ENCODE measurements at regions not wholly inside any gene's neighbourhood (a gene's known extent, or its start where the extent isn't known, plus 50 kb on each side); places are given as distances from the start of the nearest gene placed in this dataset.
A peak's percentile ranks its signal among the peaks of the same experiment; 100 is the strongest.
"Not testable (repeated sequence)": the region's sequence is repeated elsewhere in the genome, so short reads cannot be mapped to it uniquely, and the experiment has no call there.

DNA sequence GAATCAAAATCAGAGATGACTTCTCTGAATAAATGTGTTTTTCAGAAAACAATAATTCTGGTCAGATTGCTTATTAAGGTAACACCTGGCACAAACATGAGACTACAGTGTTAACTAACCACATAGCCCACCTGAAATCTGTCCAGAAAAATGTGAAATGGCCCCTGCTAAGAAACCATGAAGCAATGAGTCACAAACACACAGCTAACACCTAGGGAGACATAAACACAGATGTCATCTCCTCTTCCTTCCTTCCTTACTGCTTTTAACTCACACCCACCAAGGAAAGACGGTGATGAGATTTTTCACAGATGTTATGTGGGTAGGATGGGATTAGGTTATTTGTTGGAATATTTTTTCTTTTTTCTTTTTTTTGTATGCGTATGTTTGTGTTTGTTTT, 315.0 kb upstream of the STAC start:
- no peaks in the 10 kb centered on the region for H3K9me3 ChIP-seq (ENCODE audit: control insufficient read depth, insufficient read depth, low read length)
- WGBS (ENCODE audit: insufficient coverage, insufficient read length): no CpG with 5 or more reads among the region's 2 CpGs
- H3K4me3 ChIP-seq (ENCODE audit: low read length): no peak overlapping the region
- H3K27me3 ChIP-seq (ENCODE audit: control insufficient read depth, insufficient read depth, low read length): no peaks in the 10 kb centered on the region
- H3K4me1 ChIP-seq (ENCODE audit: control insufficient read depth, insufficient read depth, low read length): no peaks in the 10 kb centered on the region
- H3K27ac ChIP-seq (ENCODE audit: low read length): no peak overlapping the region
- no peak for DNase-seq (ENCODE audit: low read depth, low spot score)
- H3K36me3 ChIP-seq (ENCODE audit: control insufficient read depth, insufficient read depth, low read length): no peaks in the 10 kb centered on the region

- Histone ChIP-seq H3K4me1 (ENCODE audit: control insufficient read depth, insufficient read depth, low read length) (no peaks in the 10 kb centered on the region), H3K27me3 (ENCODE audit: control insufficient read depth, insufficient read depth, low read length) (no peaks in the 10 kb centered on the region), H3K36me3 (ENCODE audit: control insufficient read depth, insufficient read depth, low read length) (no peaks in the 10 kb centered on the region), H3K9me3 (ENCODE audit: control insufficient read depth, insufficient read depth, low read length) (no peaks in the 10 kb centered on the region), H3K27ac (ENCODE audit: low read length) (no peak overlapping the region), H3K4me3 (ENCODE audit: low read length) (no peak overlapping the region)
- no CpG with 5 or more reads among the region's 3 CpGs for WGBS (ENCODE audit: insufficient coverage, insufficient read length)
- no peak for DNase-seq (ENCODE audit: low read depth, low spot score)
Measured at GRCh38 chr3:36075491-36075890, 304.8 kb upstream of the STAC start.

DNA sequence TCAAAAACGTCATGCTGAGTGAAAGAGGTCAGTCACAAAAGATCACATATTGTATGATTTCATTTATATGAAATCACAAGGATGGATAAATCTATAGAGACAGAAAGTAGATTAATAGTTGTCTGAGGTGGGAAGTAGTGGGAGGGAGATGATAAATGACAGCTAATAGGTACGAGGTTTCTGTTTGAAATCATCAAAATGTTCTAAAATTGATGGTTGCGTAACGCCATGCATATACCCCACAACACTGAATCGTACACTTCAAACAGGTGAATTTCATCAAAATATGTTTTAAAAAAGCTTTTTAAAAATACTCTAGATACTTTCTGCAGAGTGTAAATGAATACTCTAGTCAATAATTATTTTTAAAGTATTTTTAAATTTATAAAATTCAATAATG, 303.0 kb upstream of the STAC start:
- Histone ChIP-seq H3K27me3 (ENCODE audit: control insufficient read depth, insufficient read depth, low read length) (no peaks in the 10 kb centered on the region), H3K4me1 (ENCODE audit: control insufficient read depth, insufficient read depth, low read length) (no peaks in the 10 kb centered on the region), H3K36me3 (ENCODE audit: control insufficient read depth, insufficient read depth, low read length) (no peaks in the 10 kb centered on the region), H3K9me3 (ENCODE audit: control insufficient read depth, insufficient read depth, low read length) (no peaks in the 10 kb centered on the region), H3K27ac (ENCODE audit: low read length) (no peak overlapping the region), H3K4me3 (ENCODE audit: low read length) (no peak overlapping the region)
- WGBS (ENCODE audit: insufficient coverage, insufficient read length): no CpG with 5 or more reads among the region's 5 CpGs
- no peak for DNase-seq (ENCODE audit: low read depth, low spot score)

DNA sequence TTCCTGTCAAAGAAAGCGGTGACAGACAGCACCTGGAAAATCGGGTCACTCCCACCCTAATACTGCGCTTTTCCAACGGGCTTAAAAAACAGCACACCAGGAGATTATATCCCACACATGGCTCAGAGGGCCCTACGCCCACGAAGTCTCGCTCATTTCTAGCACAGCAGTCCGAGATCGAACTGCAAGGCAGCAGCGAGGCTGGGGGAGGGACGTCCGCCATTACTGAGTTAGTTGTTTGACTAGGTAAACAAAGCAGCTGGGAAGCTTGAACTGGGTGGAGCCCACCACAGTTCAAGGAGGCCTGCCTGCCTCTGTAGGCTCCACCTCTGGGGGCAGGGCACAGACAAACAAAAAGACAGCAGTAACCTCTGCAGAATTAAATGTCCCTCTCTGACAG, 297.3 kb upstream of the STAC start:
- H3K36me3 ChIP-seq (ENCODE audit: control insufficient read depth, insufficient read depth, low read length); DNase-seq (ENCODE audit: low read depth, low spot score); H3K4me3 ChIP-seq (ENCODE audit: low read length); H3K27ac ChIP-seq (ENCODE audit: low read length); H3K9me3 ChIP-seq (ENCODE audit: control insufficient read depth, insufficient read depth, low read length); H3K27me3 ChIP-seq (ENCODE audit: control insufficient read depth, insufficient read depth, low read length); H3K4me1 ChIP-seq (ENCODE audit: control insufficient read depth, insufficient read depth, low read length): not testable (repeated sequence)
- WGBS (ENCODE audit: insufficient coverage, insufficient read length): no CpG with 5 or more reads among the region's 12 CpGs

DNA sequence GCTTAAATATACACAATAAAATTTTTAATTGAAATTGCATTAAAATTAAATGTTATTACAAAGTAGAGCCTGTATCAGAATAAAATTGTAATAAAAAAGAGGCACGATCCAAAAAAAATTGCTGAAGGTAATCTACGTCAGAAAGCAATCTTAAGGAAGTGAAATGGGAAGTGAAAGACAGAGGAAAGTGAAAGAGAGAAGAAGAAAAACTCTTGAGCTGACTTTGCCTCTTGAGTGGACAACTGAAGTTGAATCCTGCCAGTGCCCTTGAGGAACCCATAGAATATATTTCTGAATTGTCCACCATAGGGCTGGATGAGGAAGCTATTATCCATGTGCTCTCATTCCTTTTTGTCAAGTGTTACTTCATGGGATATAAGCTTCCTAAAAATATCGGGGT, 285.1 kb upstream of the STAC start:
- WGBS (ENCODE audit: insufficient coverage, insufficient read length): no CpG with 5 or more reads among the region's 3 CpGs
- Histone ChIP-seq H3K36me3 (ENCODE audit: control insufficient read depth, insufficient read depth, low read length) (no peaks in the 10 kb centered on the region), H3K9me3 (ENCODE audit: control insufficient read depth, insufficient read depth, low read length) (no peaks in the 10 kb centered on the region), H3K4me3 (ENCODE audit: low read length) (no peak overlapping the region), H3K4me1 (ENCODE audit: control insufficient read depth, insufficient read depth, low read length) (no peaks in the 10 kb centered on the region), H3K27ac (ENCODE audit: low read length) (no peak overlapping the region), H3K27me3 (ENCODE audit: control insufficient read depth, insufficient read depth, low read length) (no peaks in the 10 kb centered on the region)
- no peak for DNase-seq (ENCODE audit: low read depth, low spot score)

GRCh38 chr3:36097209-36097608, 283.1 kb upstream of the STAC start:
- no CpG with 5 or more reads among the region's 2 CpGs for WGBS (ENCODE audit: insufficient coverage, insufficient read length)
- Histone ChIP-seq H3K4me1 (ENCODE audit: control insufficient read depth, insufficient read depth, low read length) (no peaks in the 10 kb centered on the region), H3K9me3 (ENCODE audit: control insufficient read depth, insufficient read depth, low read length) (no peaks in the 10 kb centered on the region), H3K27me3 (ENCODE audit: control insufficient read depth, insufficient read depth, low read length) (no peaks in the 10 kb centered on the region), H3K27ac (ENCODE audit: low read length) (no peak overlapping the region), H3K36me3 (ENCODE audit: control insufficient read depth, insufficient read depth, low read length) (no peaks in the 10 kb centered on the region), H3K4me3 (ENCODE audit: low read length) (no peak overlapping the region)
- DNase-seq (ENCODE audit: low read depth, low spot score): no peak

DNA sequence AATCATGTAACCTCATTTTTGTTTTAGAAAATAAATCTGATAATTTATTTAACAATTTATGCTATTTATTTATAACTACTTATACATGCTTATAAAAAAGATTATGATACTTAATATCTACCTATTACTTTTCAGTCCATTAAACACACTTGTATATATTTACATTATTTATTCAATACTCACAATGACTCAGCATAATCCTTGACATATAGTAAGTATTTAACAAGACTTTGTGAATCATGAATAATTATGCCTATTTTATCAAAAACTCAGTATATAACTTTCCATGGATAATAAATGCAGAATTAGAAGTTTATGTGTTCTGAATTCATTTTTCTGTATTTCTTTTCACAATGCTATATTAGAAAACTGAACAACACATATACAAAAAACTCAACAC, 266.0 kb upstream of the STAC start:
- Histone ChIP-seq H3K36me3 (ENCODE audit: control insufficient read depth, insufficient read depth, low read length) (no peaks in the 10 kb centered on the region), H3K27me3 (ENCODE audit: control insufficient read depth, insufficient read depth, low read length) (no peaks in the 10 kb centered on the region), H3K27ac (ENCODE audit: low read length) (no peak overlapping the region), H3K4me1 (ENCODE audit: control insufficient read depth, insufficient read depth, low read length) (no peaks in the 10 kb centered on the region), H3K9me3 (ENCODE audit: control insufficient read depth, insufficient read depth, low read length) (no peaks in the 10 kb centered on the region), H3K4me3 (ENCODE audit: low read length) (no peak overlapping the region)
- DNase-seq (ENCODE audit: low read depth, low spot score): no peak

- peak; percentile 64 for DNase-seq (ENCODE audit: low read depth, low spot score)
- Histone ChIP-seq H3K4me3 (ENCODE audit: low read length) (no peak overlapping the region), H3K27me3 (ENCODE audit: control insufficient read depth, insufficient read depth, low read length) (no peaks in the 10 kb centered on the region), H3K36me3 (ENCODE audit: control insufficient read depth, insufficient read depth, low read length) (no peaks in the 10 kb centered on the region), H3K4me1 (ENCODE audit: control insufficient read depth, insufficient read depth, low read length) (no peaks in the 10 kb centered on the region), H3K9me3 (ENCODE audit: control insufficient read depth, insufficient read depth, low read length) (no peaks in the 10 kb centered on the region), H3K27ac (ENCODE audit: low read length) (no peak overlapping the region)
- WGBS (ENCODE audit: insufficient coverage, insufficient read length): no CpG with 5 or more reads among the region's 2 CpGs
Measured at GRCh38 chr3:36124118-36124796, 256.0 kb upstream of the STAC start.

DNA sequence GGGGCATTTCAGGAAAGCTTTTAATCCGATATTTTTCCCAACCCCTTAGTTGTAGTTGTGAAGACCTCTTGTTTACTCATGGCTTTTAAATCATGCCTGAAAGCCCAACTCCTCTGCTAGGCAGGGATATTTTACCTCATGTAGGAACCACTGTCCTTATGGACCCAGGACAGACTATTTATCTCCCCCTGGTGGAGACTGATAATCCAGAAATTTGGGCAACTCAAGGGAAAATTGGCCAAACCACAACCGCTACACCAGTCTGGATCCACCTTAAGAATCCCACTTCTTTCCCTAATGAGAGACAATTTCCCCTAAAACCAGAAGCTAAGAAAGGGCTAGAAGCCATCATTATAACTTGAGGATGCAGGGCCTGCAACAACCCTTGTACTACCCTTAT, 248.1 kb upstream of the STAC start:
- no CpG with 5 or more reads among the region's 2 CpGs for WGBS (ENCODE audit: insufficient coverage, insufficient read length)
- peak; percentile 2 for DNase-seq (ENCODE audit: low read depth, low spot score)

GRCh38 chr3:36135863-36136262, 244.4 kb upstream of the STAC start:
- Histone ChIP-seq H3K4me1 (ENCODE audit: control insufficient read depth, insufficient read depth, low read length) (no peaks in the 10 kb centered on the region), H3K36me3 (ENCODE audit: control insufficient read depth, insufficient read depth, low read length) (no peaks in the 10 kb centered on the region), H3K27me3 (ENCODE audit: control insufficient read depth, insufficient read depth, low read length) (no peaks in the 10 kb centered on the region), H3K4me3 (ENCODE audit: low read length) (no peak overlapping the region), H3K9me3 (ENCODE audit: control insufficient read depth, insufficient read depth, low read length) (no peaks in the 10 kb centered on the region), H3K27ac (ENCODE audit: low read length) (no peak overlapping the region)
- no peak for DNase-seq (ENCODE audit: low read depth, low spot score)

More for the DNA sequence above, 248.1 kb upstream of the STAC start:
- H3K27me3 ChIP-seq (ENCODE audit: control insufficient read depth, insufficient read depth, low read length): no peaks in the 10 kb centered on the region
- no peaks in the 10 kb centered on the region for H3K9me3 ChIP-seq (ENCODE audit: control insufficient read depth, insufficient read depth, low read length)
- no peaks in the 10 kb centered on the region for H3K36me3 ChIP-seq (ENCODE audit: control insufficient read depth, insufficient read depth, low read length)
- H3K27ac ChIP-seq (ENCODE audit: low read length): no peak overlapping the region
- H3K4me1 ChIP-seq (ENCODE audit: control insufficient read depth, insufficient read depth, low read length): no peaks in the 10 kb centered on the region
- H3K4me3 ChIP-seq (ENCODE audit: low read length): no peak overlapping the region

GRCh38 chr3:36142746-36143145, 237.6 kb upstream of the STAC start:
- no peaks in the 10 kb centered on the region for H3K9me3 ChIP-seq (ENCODE audit: control insufficient read depth, insufficient read depth, low read length)
- H3K27me3 ChIP-seq (ENCODE audit: control insufficient read depth, insufficient read depth, low read length): no peaks in the 10 kb centered on the region
- H3K4me3 ChIP-seq (ENCODE audit: low read length): no peak overlapping the region
- DNase-seq (ENCODE audit: low read depth, low spot score): no peak
- no peak overlapping the region for H3K27ac ChIP-seq (ENCODE audit: low read length)
- no peaks in the 10 kb centered on the region for H3K36me3 ChIP-seq (ENCODE audit: control insufficient read depth, insufficient read depth, low read length)
- H3K4me1 ChIP-seq (ENCODE audit: control insufficient read depth, insufficient read depth, low read length): no peaks in the 10 kb centered on the region

All from iPS DF 6.9 (cell line).